NCI-H1092 treated with DMSO at 0.1 percent for 48 hours (cell line): ENCODE measurements at regions not wholly inside any gene's neighbourhood (a gene's known extent, or its start where the extent isn't known, plus 50 kb on each side); places are given as distances from the start of the nearest gene placed in this dataset.

Experiments
- DNase-seq: peaks from one replicate; lab custom pipeline; 2025; lab: John Stamatoyannopoulos, UW

DNA sequence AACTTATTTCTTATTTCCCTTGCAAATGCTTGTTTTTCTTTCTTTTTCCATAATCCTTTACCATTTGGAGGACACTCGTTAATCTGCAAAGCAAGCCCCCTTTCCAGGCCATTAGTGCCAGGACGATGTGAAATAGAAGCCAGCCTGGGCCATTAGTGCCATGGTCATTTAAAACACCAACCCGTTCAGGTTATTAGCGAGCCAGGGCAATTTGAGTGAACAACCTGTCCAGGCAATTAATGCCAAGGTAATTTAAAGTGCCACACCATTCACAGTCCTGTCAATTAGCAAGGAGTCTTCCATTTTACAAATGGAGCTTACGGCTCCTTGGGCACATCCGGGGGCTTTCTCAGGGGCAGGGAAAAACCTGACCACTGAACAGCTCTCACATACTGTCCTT, 370.6 kb downstream of the HRH4 start:
- DNase-seq: no peak

DNA sequence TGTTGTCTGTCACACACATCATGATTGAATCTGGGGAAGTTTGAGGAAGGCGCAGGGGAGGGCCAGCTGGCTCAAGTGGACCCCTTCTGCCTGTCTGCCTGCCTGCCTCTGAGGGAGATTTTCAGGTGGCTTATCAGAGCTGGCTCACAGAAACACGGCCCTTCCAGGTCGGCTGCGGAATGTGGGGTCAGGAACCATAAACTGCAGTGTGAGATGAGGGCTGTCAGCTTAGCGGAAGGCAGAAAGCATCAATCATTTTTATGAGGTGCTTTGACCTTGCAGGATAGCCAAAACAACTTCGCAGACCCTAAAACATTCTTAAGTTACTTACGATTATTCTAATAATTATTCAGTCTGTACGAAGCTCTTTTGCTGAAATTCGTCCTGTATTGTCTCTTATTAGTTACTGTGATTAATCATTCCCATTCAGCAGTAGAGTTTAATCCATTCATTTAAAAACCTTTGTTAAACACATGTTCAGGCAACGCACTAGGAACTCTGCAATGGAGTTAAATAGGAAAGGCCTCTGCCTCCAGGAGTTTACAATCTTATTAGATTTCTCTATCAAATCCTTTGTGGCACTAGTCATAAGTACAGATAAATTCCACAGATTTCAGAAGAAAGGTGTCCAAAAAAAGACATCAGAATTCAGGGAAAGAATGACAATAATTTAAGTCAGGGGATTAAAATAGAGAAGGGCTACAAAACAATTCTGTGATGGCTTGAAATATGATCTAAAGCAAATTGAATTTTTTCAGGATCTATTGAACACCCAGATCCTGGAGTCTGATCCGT, 371.6 kb downstream of the HRH4 start:
- no peak for DNase-seq

DNA sequence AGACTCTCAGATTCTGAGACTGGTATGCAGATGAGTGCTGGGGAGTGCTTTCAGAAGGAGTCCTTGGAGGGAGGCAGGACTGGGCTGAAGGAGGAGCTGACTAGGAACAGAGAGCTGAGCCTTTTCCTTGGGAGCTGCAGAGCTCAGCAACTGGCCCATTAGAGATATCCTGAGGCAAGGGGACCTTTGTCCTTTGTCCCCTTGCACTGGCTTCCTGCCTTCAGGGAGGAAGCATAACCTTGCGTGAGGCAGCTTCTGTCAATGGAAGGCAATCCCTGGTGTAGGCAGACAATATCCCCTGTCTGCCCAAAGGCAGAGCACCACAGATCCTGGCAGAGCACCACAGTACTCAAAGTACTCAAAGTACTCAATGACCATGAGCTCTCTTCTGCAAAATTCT, 375.3 kb downstream of the HRH4 start:
- DNase-seq: no peak

DNA sequence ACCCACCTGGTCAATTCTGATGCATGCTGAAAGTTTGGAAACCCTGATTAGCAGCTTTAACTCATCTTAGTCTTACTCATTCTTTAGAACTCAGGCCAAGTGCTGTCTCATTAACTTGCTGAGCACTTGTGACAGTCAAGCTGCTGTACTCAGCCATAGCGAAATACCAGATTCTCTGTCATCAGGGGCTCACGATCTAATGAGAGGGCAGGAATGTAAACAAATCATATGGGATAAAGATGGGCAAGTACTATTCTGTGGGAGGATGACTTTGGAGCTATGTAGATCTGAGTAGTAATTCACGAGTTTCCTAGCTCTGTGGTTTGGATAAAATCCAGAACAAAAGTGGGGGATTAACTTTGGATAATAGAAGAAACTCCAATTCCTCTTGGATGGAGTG, 376.6 kb downstream of the HRH4 start:
- DNase-seq: no peak

DNA sequence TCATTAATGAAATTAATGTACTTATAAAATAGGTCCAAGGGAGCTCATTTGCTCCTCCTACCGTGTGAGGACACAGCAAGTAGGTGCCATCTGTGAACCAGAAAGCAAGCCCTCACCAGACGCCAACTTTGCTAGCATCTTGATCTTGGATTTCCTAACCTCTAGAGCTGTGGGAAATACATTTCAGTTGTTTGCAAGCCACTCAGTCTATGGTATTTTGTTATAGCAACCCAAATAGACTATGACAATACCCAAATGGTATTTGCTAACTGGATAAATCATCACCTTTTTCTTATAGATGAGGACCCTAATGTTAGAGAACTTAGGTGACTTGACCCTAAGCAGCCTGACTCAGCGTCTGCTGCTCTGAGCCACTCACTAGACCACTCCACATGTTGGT, 379.6 kb downstream of the HRH4 start:
- DNase-seq: no peak

DNA sequence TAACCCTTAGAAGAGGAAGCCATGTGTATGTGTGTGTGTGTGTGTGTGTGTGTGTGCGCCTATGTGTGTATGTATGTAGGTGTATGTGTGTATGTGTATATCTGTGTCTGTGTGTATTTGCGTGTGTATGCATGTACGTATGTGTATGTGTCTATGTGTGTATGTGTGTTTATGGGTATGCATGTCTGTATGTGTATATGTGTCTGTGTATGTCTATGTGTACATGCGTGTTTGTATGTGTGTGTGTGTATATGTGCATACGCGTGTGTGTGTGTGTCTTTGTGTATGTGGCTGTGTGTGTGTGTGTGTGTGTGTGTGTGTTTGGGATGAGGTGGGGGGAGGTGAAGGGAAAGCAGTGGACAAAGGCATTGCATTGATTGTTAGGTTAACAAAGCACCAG, 380.2 kb downstream of the HRH4 start:
- DNase-seq: no peak

DNA sequence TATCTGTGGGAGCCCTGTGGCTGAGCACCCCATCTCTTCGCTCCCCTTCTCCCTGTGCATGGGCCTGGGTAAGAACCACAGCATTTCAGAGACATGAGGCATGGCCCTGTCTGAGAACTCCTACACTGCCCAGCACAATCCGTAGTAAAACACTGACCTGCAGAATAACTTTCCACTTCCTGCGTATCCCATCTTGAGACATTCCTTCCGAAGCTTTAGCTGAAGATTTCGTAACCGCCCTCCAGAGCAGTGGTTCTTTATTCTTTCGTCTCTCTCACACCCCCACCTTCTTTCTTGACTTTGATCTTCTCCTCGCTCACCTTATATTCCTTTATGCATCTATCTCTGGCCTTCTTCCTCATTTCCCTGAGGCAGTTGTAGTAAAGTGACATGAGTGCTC, 381.1 kb downstream of the HRH4 start:
- DNase-seq: no peak

DNA sequence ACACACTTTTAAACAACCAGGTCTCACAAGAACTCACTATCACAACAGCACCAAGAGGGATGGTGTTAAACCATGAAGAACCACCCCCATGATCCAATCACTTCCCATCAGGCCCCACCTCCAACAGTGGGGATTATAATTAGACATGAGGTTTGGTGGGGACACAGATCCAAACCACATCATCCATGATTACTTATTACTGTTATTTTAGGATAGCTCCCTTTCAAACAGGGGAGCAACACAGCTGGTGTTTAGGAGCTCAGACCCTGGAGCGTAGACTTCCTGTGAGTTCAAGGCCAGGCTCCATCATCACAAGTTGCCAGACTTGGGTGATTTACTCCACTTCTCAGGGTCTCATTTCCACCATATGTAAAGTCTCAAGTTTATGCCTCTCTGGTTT, 382.7 kb downstream of the HRH4 start:
- DNase-seq: no peak

DNA sequence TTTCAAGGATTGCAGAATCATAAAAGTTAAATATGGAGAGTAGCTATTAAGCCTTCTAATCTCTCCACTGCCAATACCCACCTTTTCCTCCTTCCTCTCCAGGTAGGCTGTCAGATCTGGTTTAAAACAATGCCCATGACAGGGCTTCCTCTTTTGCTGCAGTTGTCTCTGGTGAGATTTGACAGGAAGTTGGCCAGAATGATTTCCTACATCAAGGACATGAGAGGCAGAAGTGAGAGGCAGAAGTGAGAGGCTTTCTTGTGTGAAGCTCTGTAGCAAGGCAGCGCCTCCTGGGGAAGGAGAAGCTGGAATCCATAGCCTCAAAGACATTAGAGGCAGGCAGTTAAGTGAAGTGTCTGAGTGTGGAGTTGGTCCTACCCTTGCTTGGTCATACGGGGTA, 385.7 kb downstream of the HRH4 start:
- no peak for DNase-seq

DNA sequence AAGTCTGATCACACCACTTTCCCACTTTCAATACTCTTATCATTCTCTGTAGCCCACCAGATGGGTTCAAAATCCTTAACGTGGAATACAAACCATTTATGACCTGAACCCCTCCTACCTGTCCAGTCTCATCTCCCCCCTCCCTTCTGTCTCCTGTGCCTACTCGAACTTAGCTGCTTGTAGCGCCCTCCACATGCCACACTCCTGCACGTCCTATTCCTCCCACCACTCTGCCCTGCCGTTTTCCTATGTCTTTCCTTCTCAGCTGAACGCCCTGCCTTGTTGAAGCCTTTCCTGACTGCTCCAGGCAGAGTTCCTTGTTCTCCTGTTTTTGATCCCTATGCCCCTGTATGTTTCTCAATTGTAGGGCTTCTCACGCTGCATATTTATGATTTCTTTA, 390.1 kb downstream of the HRH4 start:
- DNase-seq: no peak

DNA sequence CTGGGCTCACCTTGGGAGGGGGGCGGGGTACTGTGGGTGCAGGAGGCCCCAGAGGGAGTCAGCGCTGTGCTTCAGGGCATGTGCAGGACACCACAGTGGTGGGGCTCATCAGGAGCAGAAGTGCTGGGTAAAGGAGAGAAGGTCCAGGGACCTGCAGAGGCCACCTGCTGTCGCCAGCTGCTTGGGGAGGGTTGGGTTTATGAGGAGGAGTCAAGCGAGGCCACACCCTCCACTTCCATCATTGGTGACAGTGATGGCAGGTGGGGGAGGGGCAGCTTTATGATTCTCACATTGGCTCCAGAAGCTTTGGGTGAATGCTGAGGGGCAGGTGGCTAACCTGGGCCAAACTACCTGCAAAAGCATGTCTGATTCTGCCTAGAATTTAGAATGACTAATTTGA, 392.6 kb downstream of the HRH4 start:
- no peak for DNase-seq

DNA sequence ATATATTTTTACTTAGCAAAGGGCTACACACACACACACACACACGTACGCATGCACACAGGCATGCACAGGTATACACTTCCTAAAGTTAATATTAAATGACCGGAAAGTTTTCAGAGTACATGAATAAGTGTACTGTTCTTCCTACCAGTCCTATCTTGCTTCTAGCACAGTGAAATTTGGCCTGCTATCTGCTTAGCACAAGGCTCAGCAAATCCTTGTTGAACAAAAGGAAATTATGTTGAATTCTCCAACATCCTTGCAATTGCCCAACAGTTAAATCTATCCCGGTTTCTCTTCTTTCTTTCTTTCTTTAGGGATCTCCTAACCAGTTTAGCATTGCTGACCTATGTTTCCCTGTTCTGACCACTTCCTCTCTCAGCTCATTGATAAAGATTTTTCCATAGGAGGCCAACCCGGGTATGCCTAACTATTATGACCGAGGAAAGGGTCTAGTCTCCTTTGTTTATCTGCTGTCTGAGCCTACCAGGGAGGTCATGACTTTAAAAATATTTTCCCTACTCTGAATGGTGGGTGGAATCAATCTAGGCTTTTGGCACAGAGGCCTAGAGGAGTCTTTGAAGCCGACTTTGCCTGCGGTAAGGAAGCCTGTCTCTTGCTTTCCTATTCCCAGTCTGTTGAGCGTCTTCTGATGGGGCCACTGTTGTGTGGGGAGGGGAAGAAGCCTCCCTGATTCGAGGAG, 400.7 kb downstream of the HRH4 start:
- no peak for DNase-seq

DNA sequence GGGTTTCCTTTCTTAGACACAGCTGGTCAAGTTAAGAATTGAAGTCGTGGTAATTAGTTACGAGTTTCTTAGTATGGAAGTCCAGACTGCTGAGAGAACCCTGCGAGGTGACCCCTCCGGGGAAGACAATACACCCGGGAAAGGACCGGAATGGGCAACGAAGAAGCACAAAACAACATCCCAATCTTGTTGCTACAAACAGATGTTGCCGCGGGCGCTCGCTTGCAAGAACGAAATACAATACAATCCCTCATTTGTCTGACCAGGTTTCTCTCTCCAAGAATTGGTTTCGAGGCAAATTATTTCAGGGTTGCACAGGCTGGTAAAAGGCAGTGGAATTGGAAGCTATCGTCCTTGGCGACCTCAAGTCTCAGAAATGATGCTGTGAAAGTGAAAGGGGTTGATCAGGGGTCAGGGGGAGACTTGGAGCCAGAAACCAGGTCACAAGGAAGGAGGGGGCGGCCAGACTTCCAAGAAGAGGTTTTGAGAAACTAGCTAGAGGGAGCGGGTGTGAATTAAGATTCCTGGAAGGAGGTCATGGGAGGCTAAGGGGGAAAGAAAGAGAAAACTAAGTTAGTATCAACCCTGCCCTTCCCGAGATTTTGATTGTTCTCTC, 401.9 kb downstream of the HRH4 start:
- DNase-seq: no peak

DNA sequence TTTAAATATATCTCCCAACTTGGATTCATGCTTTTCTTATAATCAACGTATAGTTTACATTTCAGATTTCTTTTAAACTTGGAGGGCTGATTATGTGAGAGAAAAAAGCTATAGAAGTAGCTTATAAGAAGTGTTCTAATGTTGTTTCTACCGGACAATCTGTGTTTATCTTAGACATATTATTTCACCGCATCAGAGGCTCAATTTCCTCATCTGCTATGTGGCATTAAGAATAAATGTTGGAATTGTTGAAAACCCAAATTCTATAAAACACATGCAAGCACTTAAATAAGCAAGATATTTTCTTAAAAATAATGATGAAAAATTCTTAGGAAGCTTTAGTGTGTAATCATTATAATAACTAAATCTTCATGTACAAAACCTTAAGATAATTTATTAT, 407.9 kb downstream of the HRH4 start:
- no peak for DNase-seq

DNA sequence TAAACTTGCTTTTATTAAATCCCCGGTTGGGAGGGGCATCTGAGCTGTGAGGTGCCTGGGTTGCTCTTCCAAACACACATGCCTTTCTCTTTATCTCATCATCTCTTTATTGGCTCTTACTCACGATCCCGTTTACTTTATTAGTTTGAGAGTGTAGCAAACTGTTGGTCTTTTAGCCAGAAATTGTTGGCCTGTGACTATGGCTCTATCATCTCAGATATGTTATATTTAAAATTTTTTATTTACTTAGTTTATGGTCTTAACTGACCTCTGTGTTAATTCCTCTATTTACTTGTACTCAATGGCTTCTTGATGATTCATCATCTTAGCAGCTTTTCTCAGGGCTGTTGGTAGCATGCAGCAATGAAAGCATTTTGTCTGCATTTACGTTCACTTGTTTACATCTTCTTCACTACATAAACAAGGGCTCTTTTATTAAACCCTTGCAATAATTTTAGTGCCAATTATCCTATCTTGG, 408.4 kb downstream of the HRH4 start:
- DNase-seq: no peak

DNA sequence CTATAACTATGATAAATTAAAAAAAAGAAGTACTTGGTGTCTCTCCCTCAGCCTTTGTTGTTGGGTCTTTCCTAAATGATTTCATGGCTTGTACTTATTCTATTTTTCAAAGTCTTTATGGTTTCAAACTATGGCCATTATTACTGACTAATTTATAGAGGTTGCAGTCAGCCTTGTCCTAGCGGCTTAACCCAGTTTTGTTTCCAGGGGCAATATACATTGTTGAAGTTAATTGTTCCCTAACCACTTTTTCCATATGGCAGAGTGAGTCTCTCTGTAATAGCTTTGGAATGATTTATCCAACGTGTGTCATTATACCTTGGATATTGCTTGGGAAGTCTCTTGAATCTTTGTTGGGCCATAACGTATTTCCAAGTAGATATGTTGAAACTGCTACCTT, 408.8 kb downstream of the HRH4 start:
- no peak for DNase-seq

DNA sequence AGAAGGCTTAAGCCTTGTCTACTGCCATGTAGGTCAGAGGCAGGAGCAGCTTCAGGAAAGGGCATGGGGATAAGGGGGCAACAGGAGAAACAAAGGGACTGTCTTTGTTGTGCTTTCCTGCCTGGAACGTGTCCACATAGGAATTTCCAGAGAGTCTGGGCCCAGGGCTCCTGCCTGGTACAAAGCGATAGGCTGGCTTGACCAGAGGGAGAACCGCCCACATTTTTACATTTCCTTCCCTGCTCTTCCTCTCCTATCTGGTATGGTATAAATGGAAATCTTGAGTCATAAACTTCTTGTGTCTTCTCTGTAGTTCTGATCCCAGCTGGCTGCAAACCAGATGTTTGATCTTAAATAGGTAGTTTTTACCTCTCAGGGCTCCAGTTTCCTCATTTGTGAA, 414.8 kb downstream of the HRH4 start:
- no peak for DNase-seq

DNA sequence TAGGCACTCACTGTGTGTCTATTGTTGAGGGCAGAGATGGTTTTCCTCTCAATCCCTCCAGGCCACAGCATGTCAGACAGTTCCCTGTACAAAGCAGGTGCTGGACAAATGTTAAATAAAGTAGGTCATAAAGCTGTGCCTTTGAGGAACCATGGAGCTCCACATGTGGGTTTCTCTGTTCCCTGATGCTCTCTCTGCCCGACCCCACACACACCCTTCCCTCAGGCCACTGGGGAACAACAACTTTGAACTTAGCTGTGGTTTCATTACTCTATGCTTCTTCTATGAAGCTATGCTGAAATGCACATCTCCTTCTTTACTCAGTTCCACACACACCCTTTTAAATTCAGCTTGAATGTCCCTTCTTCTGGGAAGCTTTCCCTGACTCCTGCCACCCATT, 415.3 kb downstream of the HRH4 start:
- DNase-seq: no peak

DNA sequence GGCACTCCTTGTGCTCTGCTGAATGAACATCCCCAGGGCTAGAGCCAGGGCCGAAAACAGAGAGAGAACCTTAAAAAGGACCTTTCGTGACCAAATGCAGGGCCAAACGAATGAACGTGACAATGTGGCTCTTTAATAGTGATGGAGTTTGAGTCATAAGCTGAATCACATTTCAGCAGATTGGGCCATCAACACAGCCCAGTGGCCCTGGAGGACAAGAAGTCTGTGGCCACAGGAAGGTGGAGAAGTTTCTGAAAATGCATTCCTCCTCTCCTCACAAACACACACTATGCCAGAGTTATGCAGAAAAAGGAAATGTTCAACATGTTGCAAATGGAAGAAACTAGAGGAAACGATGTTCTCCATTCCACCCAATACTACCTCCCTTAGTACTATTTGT, 415.8 kb downstream of the HRH4 start:
- no peak for DNase-seq

DNA sequence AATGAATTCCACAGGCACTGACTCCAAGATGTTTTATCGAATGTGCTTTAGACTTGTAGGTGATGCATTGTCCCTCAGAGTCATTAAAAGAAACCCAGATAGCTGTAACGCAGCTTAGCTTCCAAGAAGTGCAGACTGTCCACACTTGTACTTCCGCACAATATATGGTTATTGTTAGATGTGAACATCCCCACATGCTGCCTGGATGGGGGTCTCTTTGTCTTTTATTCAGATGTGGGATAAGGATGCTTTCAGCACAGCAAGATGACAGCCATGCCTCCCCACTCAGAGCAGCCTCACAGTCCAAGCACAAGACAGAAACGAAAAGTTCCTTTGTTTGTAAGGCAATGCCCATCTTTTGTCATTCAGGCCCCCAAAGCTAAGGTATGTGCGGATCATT, 416.6 kb downstream of the HRH4 start:
- DNase-seq: no peak

DNA sequence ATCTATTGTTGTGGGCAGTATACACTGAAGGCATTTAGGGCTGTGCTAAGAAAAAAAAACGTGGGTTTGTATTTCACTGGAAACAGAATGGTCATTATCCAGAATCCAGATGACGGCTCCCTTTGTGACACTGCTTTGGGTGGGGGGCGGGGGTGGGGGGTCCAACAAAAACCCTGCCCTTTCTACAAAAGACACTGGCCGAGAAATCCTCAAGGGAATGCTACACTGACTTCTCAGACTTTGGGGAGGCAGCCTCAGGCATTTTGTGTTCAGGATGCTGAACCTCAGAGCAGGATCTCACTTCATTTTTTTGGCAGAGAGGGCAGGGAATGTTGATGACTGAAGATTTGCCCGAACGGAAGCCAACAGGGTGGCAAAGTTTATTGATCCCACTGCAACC, 417.1 kb downstream of the HRH4 start:
- DNase-seq: no peak

DNA sequence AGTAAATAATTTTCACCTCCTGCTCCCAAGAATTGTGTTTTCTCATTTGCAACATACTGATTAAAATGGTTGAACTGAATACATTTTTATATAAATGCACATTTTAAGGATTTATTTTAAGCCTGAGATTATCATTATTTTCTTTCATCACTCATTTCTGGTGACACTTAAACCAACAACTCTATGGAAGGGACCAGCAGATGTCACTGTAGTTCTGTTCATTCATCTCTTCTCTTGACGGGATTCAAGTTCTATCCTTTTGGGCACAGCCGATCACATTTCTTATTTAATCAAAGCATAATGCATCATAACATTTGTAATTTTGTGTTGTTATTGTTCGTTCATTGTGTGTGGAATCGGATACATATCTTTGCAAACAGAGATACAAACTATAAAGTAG, 417.9 kb downstream of the HRH4 start:
- peak; percentile 4 for DNase-seq

DNA sequence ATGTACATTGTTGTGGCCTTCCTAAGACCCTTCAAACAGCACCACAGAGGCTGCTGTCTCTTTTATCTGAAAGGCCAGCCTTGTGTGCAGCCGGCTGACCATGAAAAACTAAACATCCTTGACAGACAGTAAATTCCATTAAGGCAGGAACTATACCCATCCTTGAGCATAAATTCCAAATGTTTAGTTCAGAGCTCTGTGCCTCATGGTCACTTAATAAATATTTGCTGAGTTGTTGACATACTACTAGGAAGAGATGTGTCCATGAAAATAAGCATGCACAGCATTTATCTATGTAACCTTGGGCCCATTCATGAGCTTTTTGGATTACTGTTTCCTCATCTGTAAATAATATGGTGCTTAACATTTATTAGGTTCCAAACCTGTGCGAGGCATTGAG, 424.8 kb downstream of the HRH4 start:
- no peak for DNase-seq
